ENCODE measurements at regions not wholly inside any gene's neighbourhood (a gene's known extent, or its start where the extent isn't known, plus 50 kb on each side); places are given as distances from the start of the nearest gene placed in this dataset.

GRCh38 chr13:88144580-88144979 lies 473.4 kb downstream of the SLITRK5 start:
- no peak overlapping the region for H3K4me3 ChIP-seq (ENCODE audit: insufficient read depth, low read length, poor library complexity, severe bottlenecking)
- H2AFZ ChIP-seq (ENCODE audit: low read depth, low read length, severe bottlenecking), result no peak overlapping the region
- no peaks in the 10 kb centered on the region for H3K79me2 ChIP-seq (ENCODE audit: insufficient read depth, low read length)
- TF ChIP-seq, protein P1, sequence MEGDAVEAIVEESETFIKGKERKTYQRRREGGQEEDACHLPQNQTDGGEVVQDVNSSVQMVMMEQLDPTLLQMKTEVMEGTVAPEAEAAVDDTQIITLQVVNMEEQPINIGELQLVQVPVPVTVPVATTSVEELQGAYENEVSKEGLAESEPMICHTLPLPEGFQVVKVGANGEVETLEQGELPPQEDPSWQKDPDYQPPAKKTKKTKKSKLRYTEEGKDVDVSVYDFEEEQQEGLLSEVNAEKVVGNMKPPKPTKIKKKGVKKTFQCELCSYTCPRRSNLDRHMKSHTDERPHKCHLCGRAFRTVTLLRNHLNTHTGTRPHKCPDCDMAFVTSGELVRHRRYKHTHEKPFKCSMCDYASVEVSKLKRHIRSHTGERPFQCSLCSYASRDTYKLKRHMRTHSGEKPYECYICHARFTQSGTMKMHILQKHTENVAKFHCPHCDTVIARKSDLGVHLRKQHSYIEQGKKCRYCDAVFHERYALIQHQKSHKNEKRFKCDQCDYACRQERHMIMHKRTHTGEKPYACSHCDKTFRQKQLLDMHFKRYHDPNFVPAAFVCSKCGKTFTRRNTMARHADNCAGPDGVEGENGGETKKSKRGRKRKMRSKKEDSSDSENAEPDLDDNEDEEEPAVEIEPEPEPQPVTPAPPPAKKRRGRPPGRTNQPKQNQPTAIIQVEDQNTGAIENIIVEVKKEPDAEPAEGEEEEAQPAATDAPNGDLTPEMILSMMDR (IDR thresholded peaks at IDR 0.05; ENCODE audit: insufficient read depth, low read length, poor library complexity, severe bottlenecking), result no peak
- TF ChIP-seq EZH2phosphoT487 (conservative IDR thresholded peaks at IDR 0.05; ENCODE audit: low read length), result no peak
- no peak overlapping the region for H3K4me2 ChIP-seq (ENCODE audit: low read depth, low read length, poor library complexity, severe bottlenecking)
- H3K27ac ChIP-seq (ENCODE audit: low read depth, low read length), result no peak overlapping the region
- H3K9ac ChIP-seq (ENCODE audit: low read length), result no peak overlapping the region
- no peaks in the 10 kb centered on the region for H4K20me1 ChIP-seq (ENCODE audit: low read depth, low read length)
- no peaks in the 10 kb centered on the region for H3K36me3 ChIP-seq (ENCODE audit: low read length)
- H3F3A ChIP-seq (ENCODE audit: insufficient read depth), result no peaks in the 10 kb centered on the region
- H3K27me3 ChIP-seq (ENCODE audit: low read length), result no peaks in the 10 kb centered on the region
- H3K9me3 ChIP-seq (ENCODE audit: insufficient read depth, low read length), result no peaks in the 10 kb centered on the region
- H3K9me2 ChIP-seq (replicated peaks; ENCODE audit: insufficient read depth, low read length), result no peaks in the 10 kb centered on the region

DNA sequence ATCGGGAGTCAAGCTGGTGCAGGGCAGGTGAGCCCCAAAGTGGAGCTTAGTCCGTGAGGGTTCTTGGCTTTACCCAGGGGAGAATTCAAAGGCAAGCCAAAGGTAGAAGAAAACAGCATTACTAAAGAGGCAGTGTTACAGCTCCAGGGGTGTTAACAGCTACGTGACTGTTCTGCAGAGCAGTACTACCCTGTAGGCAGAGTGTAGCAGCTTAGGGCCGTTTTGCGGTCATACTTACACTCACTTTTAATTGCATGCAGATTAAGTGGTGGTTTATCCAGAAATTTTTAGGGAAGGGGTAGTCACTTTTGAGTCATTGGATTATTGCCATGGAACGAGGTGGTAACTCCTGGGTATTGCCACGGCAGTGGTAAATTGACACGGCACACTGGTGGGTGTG lies 482.2 kb downstream of the SLITRK5 start:
- no peaks in the 10 kb centered on the region for H4K20me1 ChIP-seq (ENCODE audit: low read depth, low read length)
- H3K27me3 ChIP-seq (ENCODE audit: low read length), result no peaks in the 10 kb centered on the region
- no peaks in the 10 kb centered on the region for H3K9me3 ChIP-seq (ENCODE audit: insufficient read depth, low read length)
- no peak overlapping the region for H3K4me2 ChIP-seq (ENCODE audit: low read depth, low read length, poor library complexity, severe bottlenecking)
- no peak for TF ChIP-seq EZH2phosphoT487 (conservative IDR thresholded peaks at IDR 0.05; ENCODE audit: low read length)
- TF ChIP-seq, protein P1 (IDR thresholded peaks at IDR 0.05; ENCODE audit: insufficient read depth, low read length, poor library complexity, severe bottlenecking), result no peak
- H3K79me2 ChIP-seq (ENCODE audit: insufficient read depth, low read length), result no peaks in the 10 kb centered on the region
- no peak overlapping the region for H3K9ac ChIP-seq (ENCODE audit: low read length)
- H2AFZ ChIP-seq (ENCODE audit: low read depth, low read length, severe bottlenecking), result no peak overlapping the region
- H3K36me3 ChIP-seq (ENCODE audit: low read length), result no peaks in the 10 kb centered on the region
- H3K4me3 ChIP-seq (ENCODE audit: insufficient read depth, low read length, poor library complexity, severe bottlenecking), result no peak overlapping the region
- H3K9me2 ChIP-seq (replicated peaks; ENCODE audit: insufficient read depth, low read length), result no peaks in the 10 kb centered on the region
- no peak overlapping the region for H3K27ac ChIP-seq (ENCODE audit: low read depth, low read length)
- no peaks in the 10 kb centered on the region for H3F3A ChIP-seq (ENCODE audit: insufficient read depth)

- Histone ChIP-seq H3K4me3 (ENCODE audit: insufficient read depth, low read length, poor library complexity, severe bottlenecking) (no peak overlapping the region), H4K20me1 (ENCODE audit: low read depth, low read length) (no peaks in the 10 kb centered on the region), H3K79me2 (ENCODE audit: insufficient read depth, low read length) (no peaks in the 10 kb centered on the region), H3K27me3 (ENCODE audit: low read length) (no peaks in the 10 kb centered on the region), H3K36me3 (ENCODE audit: low read length) (no peaks in the 10 kb centered on the region), H3K9me2 (replicated peaks; ENCODE audit: insufficient read depth, low read length) (no peaks in the 10 kb centered on the region), H2AFZ (ENCODE audit: low read depth, low read length, severe bottlenecking) (no peak overlapping the region), H3K4me2 (ENCODE audit: low read depth, low read length, poor library complexity, severe bottlenecking) (no peak overlapping the region), H3K9me3 (ENCODE audit: insufficient read depth, low read length) (no peaks in the 10 kb centered on the region), H3K27ac (ENCODE audit: low read depth, low read length) (no peak overlapping the region), H3F3A (ENCODE audit: insufficient read depth) (no peaks in the 10 kb centered on the region), H3K9ac (ENCODE audit: low read length) (no peak overlapping the region)
- TF ChIP-seq, protein P1 (IDR thresholded peaks at IDR 0.05; ENCODE audit: insufficient read depth, low read length, poor library complexity, severe bottlenecking), result no peak
- no peak for TF ChIP-seq EZH2phosphoT487 (conservative IDR thresholded peaks at IDR 0.05; ENCODE audit: low read length)
These were observed 482.8 kb downstream of the SLITRK5 start for GRCh38 chr13:88154001-88154400.
